Ureter (tissue), 1 donor: ENCODE measurements at regions not wholly inside any gene's neighbourhood (a gene's known extent, or its start where the extent isn't known, plus 50 kb on each side); places are given as distances from the start of the nearest gene placed in this dataset.

ENCODE experiments used
- DNase-seq: peaks from one replicate; pipeline ENCODE4 v3.0.0-alpha.2; 2020; ENCODE audit warnings: low spot score
- donor health status: DM: yes; HTN: yes; CAD: no.

DNA sequence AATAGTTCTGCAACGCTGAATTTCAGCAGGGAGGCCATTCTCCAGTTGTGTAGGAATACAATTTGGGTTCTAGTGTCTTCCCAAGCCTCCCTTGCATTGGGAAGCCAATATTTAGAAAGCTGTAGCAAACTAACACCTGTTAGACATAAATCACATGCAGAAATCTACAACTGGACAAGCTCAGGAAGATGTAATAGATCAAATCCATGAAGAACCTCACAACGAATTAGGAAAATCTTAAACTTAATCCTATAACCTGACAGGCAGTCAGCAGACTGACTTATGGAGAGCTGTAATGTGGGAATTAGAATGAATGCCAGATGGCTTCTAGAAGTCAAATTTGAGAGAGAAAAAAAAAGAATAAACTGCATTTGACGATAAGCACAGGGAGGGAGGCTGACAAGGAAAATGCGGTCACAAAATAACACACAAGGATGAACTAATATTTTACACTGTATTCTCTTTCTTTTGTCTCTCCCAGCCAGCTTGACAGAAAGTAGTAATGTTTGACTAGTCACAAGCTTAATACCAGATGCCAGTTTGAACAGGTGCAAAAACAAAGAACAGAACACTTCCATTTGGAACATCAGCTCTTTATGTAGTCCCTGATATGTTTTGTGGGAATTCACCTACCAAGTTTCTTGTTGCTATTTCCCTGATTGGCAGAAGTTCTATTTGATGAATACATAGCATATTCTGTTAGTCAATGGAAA is 50.8 kb upstream of the FANCL start:
- no peak for DNase-seq
